Upper lobe of left lung (tissue), 4 donors: ENCODE measurements at regions not wholly inside any gene's neighbourhood (a gene's known extent, or its start where the extent isn't known, plus 50 kb on each side); places are given as distances from the start of the nearest gene placed in this dataset.

Experiments used
- POLR2A ChIP-seq, 4 donors: fragments of 450-650 bp; IDR thresholded peaks; one replicate each; pipeline ENCODE4 v1.5.1; 2016 to 2017; ENCODE audit warnings: antibody characterized with exemption in 4 of 4, mild to moderate bottlenecking in 2 of 4
- POLR2AphosphoS5 ChIP-seq, 2 donors: sonication (generic); formaldehyde crosslinking; IDR thresholded peaks; one replicate each; pipeline ENCODE4 v1.5.1; 2017; ENCODE audit warnings: antibody characterized with exemption in 2 of 2

DNA sequence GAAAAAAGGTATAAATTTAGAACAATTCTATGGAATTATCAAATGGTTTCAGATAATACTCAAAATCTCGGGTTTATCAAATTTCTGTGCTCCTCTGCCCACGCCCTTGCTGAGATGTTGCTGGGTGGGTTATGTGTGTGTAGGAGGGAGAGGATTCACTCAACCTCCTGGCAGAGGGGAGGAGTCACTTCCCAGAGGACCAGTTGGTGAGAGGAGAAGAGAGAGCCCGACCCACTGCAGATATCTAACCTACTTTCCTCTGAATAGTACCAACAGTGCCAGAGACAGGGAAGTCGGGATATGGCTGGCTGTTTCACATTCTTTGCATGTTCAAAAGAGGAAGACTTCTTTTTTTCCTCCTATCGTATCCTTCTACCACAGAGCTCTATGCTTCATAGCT, 187.1 kb upstream of the MAN1A1 start:
- TF ChIP-seq POLR2A (IDR thresholded peaks at IDR 0.05) (no peak), POLR2AphosphoS5 (IDR thresholded peaks at IDR 0.05) (no peak)
